ENCODE measurements at regions not wholly inside any gene's neighbourhood (a gene's known extent, or its start where the extent isn't known, plus 50 kb on each side); places are given as distances from the start of the nearest gene placed in this dataset.

DNA sequence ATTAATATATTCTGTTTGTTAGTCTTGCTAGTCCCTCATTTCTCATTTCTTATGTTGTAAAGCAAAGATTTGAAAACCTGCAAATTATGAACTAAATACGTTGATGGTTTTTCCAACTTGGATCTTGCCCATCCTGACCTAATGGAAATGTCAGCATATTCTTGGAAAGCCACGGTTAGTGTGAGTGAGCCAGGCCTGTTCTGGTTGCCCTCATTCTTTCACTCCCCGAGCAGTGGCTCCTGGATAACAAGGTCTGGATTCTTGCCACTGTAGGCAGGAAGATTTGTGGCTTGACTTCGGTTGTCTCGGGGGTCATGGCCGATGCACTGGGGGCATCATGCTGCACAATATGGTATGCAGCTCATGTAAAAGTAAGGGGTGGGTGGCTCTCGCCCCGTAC is 359.1 kb downstream of the MEIS1 start:
- DNase-seq (ENCODE audit: low read depth, low spot score), result no peak

DNA sequence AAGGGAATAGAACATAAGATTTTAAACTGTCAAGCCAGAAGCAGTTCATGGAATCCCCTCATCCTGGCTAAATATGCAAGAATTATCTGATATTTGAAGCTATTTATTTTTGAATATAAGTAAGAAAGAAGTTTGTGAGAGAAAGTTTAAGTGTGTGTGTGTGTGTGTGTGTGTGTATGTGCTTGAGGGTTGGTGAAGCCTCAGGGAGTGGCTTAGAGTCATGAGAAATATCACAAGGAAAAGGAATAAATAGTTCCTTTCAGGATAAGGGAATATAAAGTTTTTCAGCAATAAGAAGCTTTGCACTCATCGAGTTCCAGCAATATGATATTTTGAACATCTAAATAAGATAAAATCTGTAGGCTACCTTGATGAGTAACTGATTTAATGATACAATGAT is 359.6 kb downstream of the MEIS1 start:
- no peak for DNase-seq (ENCODE audit: low read depth, low spot score)

DNA sequence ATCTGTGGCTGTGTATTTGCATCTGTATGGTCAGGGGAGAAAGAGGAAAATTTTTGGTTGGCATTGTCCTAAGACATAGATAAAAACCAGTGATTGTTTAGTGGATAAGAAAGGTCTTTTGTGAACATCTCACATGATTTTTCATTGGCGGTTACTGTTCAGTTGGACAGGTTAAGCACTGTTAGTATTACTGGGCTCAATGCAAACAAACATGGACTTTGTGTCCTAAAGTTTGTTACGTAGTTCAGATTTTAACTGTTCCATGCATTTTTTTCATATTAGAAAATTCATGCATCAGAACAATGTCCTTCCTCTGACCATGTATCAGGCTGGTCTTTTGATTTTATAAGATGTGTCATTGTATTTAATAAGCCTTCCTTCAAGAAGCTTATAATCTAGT is 368.0 kb downstream of the MEIS1 start:
- DNase-seq (ENCODE audit: low read depth, low spot score), result no peak

- DNase-seq (ENCODE audit: low read depth, low spot score), result no peak
These were observed 368.8 kb downstream of the MEIS1 start for GRCh38 chr2:66803726-66804125.

GRCh38 chr2:66805016-66805865 is 370.3 kb downstream of the MEIS1 start:
- DNase-seq (ENCODE audit: low read depth, low spot score), result no peak

GRCh38 chr2:66805968-66806367 is 371.0 kb downstream of the MEIS1 start:
- DNase-seq (ENCODE audit: low read depth, low spot score), result no peak

- DNase-seq (ENCODE audit: low read depth, low spot score), result no peak
These were observed 378.6 kb downstream of the MEIS1 start for GRCh38 chr2:66813525-66813924.

- no peak for DNase-seq (ENCODE audit: low read depth, low spot score)
These were observed 379.1 kb downstream of the MEIS1 start for GRCh38 chr2:66813976-66814375.

GRCh38 chr2:66814916-66815315 is 380.0 kb downstream of the MEIS1 start:
- DNase-seq (ENCODE audit: low read depth, low spot score), result no peak

GRCh38 chr2:66815886-66816285 is 381.0 kb downstream of the MEIS1 start:
- DNase-seq (ENCODE audit: low read depth, low spot score), result no peak

DNA sequence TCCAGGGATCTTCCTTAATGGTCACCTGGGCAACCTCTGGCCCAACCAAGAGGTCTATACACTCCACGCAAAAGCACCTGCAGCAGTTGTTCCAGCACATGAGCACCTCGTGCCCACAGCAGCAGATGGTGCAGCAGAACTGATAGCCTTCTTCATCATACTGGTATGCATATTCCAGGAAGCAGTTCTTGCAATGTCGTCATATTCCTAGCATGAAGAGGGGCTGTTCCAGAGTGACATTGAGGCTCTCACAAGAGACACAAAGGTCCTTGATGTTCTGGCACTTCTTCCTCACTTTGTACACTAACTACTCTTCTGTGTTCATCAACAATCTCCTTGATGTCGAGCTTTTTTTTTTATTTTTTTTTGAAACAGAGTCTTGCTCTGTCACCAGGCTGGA is 386.2 kb downstream of the MEIS1 start:
- DNase-seq (ENCODE audit: low read depth, low spot score), result no peak

DNA sequence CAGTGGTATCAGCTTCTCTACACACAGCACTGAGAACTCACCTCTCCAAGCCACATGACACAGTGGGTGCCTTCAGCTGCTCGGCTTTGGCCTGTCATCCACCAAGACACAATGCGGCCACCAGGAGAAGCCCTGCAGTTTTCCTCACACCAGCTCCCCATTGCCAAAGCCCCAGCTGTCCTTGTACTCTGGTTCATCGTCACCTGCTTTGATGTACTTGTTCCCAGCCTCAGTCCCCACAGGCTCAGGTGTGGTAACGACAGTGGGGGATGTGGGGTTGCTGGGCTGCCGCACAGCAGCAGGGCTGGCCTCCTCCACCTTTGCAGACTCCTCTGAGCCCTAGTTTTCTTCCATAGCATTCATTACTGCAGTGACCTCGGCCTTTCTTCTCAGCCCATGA is 387.3 kb downstream of the MEIS1 start:
- DNase-seq (ENCODE audit: low read depth, low spot score), result no peak

GRCh38 chr2:66824926-66825325 is 390.0 kb downstream of the MEIS1 start:
- DNase-seq (ENCODE audit: low read depth, low spot score), result no peak

GRCh38 chr2:66827851-66828250 is 392.9 kb downstream of the MEIS1 start:
- DNase-seq (ENCODE audit: low read depth, low spot score), result no peak

- no peak for DNase-seq (ENCODE audit: low read depth, low spot score)
These were observed 394.0 kb downstream of the MEIS1 start for GRCh38 chr2:66828876-66829275.

- no peak for DNase-seq (ENCODE audit: low read depth, low spot score)
These were observed 396.0 kb downstream of the MEIS1 start for GRCh38 chr2:66830881-66831280.

- no peak for DNase-seq (ENCODE audit: low read depth, low spot score)
These were observed 397.9 kb downstream of the MEIS1 start for GRCh38 chr2:66832646-66833435.

DNA sequence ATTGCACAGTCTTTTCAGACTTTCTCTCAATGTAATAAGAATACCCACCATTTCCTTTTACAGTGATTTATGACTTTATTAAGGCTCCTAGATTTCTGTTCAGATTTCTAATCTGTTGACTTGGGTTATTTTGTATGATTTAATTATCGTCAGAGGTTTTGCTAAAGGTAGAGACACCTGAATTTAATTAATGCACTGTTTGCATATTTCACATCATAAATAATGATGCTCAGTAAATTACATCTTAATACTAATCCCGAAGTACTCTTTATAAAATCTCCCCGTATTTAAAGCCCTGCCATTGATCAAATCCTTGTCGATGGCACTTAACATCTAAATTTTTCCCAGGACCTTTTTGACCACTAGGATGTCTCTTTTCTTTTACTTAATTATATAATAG is 399.9 kb downstream of the MEIS1 start:
- no peak for DNase-seq (ENCODE audit: low read depth, low spot score)

DNA sequence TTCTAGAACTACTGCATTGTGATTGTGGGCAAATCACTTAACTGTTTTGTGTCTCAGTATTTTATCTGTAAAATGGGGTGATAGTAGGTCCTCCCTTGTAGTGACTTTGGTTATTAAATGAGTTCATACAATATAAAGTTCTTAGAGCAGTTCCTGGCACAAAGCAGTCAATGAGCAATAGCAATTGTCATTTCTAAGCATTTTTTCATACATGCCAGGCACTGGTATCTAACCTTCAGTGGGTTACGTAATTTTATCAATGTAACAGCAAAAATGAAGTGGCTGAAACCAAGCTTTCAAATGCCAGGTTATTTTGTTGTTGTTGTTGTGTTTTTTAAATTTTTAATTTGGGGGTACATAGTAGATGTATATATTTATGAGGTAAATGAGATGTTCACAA is 401.9 kb downstream of the MEIS1 start:
- no peak for DNase-seq (ENCODE audit: low read depth, low spot score)

- peak; percentile 24 for DNase-seq (ENCODE audit: low read depth, low spot score)
These were observed 404.8 kb downstream of the MEIS1 start for GRCh38 chr2:66839551-66840320.

DNA sequence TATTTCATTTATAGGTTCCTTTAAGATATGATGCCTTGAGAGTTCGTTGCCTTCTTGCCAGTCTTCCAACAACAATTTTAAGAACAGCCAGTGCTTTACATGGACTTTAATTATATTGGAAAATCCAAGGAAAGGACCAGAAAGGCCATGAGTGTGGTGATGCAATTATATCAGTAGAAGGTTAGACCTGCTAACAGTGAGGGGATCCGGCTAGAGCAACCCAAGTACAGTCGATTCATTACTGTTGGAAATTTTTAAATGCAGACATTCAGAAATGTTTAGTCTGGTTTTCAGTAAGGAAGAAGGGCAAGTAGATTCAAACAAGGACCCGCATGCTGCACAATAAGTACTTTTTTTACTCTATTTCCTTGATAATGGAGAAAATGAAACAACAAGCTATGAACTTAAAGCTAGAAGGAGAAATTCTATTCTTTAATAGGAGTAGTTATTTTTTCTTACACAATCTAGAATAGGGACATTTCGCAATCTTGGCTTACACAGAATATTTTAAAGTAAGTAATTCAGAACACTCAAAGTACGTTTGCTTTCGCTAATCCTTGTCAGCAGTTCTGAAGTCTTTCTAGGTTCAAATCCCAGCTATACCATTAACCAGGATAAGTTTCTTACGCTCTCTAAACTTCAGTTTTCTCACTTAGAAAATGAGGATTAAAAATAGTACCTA is 405.5 kb downstream of the MEIS1 start:
- DNase-seq (ENCODE audit: low read depth, low spot score), result no peak

- no peak for DNase-seq (ENCODE audit: low read depth, low spot score)
These were observed 408.9 kb downstream of the MEIS1 start for GRCh38 chr2:66843847-66844246.

Measured in smooth muscle cell of the brain vasculature (primary cell).